HG03095 (cell line): ENCODE measurements at regions not wholly inside any gene's neighbourhood (a gene's known extent, or its start where the extent isn't known, plus 50 kb on each side); places are given as distances from the start of the nearest gene placed in this dataset.
"Not testable (repeated sequence)": the region's sequence is repeated elsewhere in the genome, so short reads cannot be mapped to it uniquely, and the experiment has no call there.

Experiments
- ATAC-seq: cut with Tn5 transposase; IDR thresholded peaks from one replicate; pipeline ENCODE4 v1.9.1; 2021; ENCODE audit warnings: moderate library complexity; ENCODE audit not compliant: unreplicated experiment

- ATAC-seq: no peak
These were observed 96.5 kb downstream of the PPIAL4G start for GRCh38 chr1:148386617-148387016.

- not testable (repeated sequence) for ATAC-seq
These were observed 97.1 kb downstream of the PPIAL4G start for GRCh38 chr1:148386031-148386398.

- ATAC-seq: no peak
These were observed 97.6 kb downstream of the PPIAL4G start for GRCh38 chr1:148385371-148386030.

GRCh38 chr1:148383966-148384365, 99.1 kb downstream of the PPIAL4G start:
- ATAC-seq: no peak

- ATAC-seq: no peak
These were observed 103.4 kb downstream of the PPIAL4G start for GRCh38 chr1:148379697-148380096.

- no peak for ATAC-seq
These were observed 104.0 kb downstream of the PPIAL4G start for GRCh38 chr1:148379170-148379500.

GRCh38 chr1:148377992-148378391, 105.1 kb downstream of the PPIAL4G start:
- not testable (repeated sequence) for ATAC-seq

GRCh38 chr1:148377045-148377444, 106.1 kb downstream of the PPIAL4G start:
- ATAC-seq: not testable (repeated sequence)

GRCh38 chr1:148374101-148374500, 109.0 kb downstream of the PPIAL4G start:
- ATAC-seq: no peak

- ATAC-seq: no peak
These were observed 109.7 kb downstream of the PPIAL4G start for GRCh38 chr1:148373192-148373925.

- no peak for ATAC-seq
These were observed 110.4 kb downstream of the PPIAL4G start for GRCh38 chr1:148372731-148373130.

GRCh38 chr1:148372051-148372726, 110.9 kb downstream of the PPIAL4G start:
- ATAC-seq: not testable (repeated sequence)

GRCh38 chr1:148371551-148371994, 111.5 kb downstream of the PPIAL4G start:
- not testable (repeated sequence) for ATAC-seq

- ATAC-seq: not testable (repeated sequence)
These were observed 112.4 kb downstream of the PPIAL4G start for GRCh38 chr1:148370661-148371060.

- ATAC-seq: no peak
These were observed 115.5 kb downstream of the PPIAL4G start for GRCh38 chr1:148367596-148367995.

- ATAC-seq: not testable (repeated sequence)
These were observed 116.9 kb downstream of the PPIAL4G start for GRCh38 chr1:148366136-148366753.

- ATAC-seq: not testable (repeated sequence)
These were observed 118.0 kb downstream of the PPIAL4G start for GRCh38 chr1:148365151-148365550.

GRCh38 chr1:148363979-148364378, 119.1 kb downstream of the PPIAL4G start:
- not testable (repeated sequence) for ATAC-seq

- no peak for ATAC-seq
These were observed 119.7 kb downstream of the PPIAL4G start for GRCh38 chr1:148363439-148363810.

- no peak for ATAC-seq
These were observed 120.3 kb downstream of the PPIAL4G start for GRCh38 chr1:148362626-148363438.

GRCh38 chr1:148362216-148362611, 120.9 kb downstream of the PPIAL4G start:
- ATAC-seq: no peak
